Smooth muscle cell (in vitro differentiated cells): ENCODE measurements at regions not wholly inside any gene's neighbourhood (a gene's known extent, or its start where the extent isn't known, plus 50 kb on each side); places are given as distances from the start of the nearest gene placed in this dataset.

ENCODE experiments used
- DNase-seq: peaks from one replicate; lab custom pipeline; 2025; ENCODE audit not compliant: unreplicated experiment; lab: John Stamatoyannopoulos, UW
- H2AFZ ChIP-seq: fragments of 200-600 bp; sonication (generic); 2 replicates; pipeline ENCODE4 v1.6.0; 2016; ENCODE audit warnings: antibody characterized with exemption, low read depth, mild to moderate bottlenecking
- H3F3A ChIP-seq: fragments of 200-600 bp; sonication (generic); 2 replicates; pipeline ENCODE4 v1.6.0; 2017; ENCODE audit warnings: antibody characterized with exemption, low read depth
- H3K27ac ChIP-seq: fragments of 200-600 bp; sonication (generic); 2 replicates; pipeline ENCODE4 v1.5.1; 2016; ENCODE audit warnings: low read depth, mild to moderate bottlenecking
- H3K27me3 ChIP-seq: fragments of 200-600 bp; sonication (generic); 2 replicates; pipeline ENCODE4 v1.6.1; 2016; ENCODE audit warnings: low read depth, mild to moderate bottlenecking
- H3K36me3 ChIP-seq: fragments of 200-600 bp; sonication (generic); 2 replicates; pipeline ENCODE4 v1.5.1; 2016; ENCODE audit warnings: low read depth
- H3K4me1 ChIP-seq: fragments of 200-600 bp; sonication (generic); 2 replicates; pipeline ENCODE4 v1.5.1; 2016; ENCODE audit warnings: low read depth
- H3K4me2 ChIP-seq: fragments of 200-600 bp; sonication (generic); 2 replicates; pipeline ENCODE4 v1.6.0; 2016; ENCODE audit warnings: mild to moderate bottlenecking
- H3K4me3 ChIP-seq: fragments of 200-600 bp; sonication (generic); 2 replicates; pipeline ENCODE4 v1.5.1; 2016; ENCODE audit warnings: mild to moderate bottlenecking
- H3K79me2 ChIP-seq: fragments of 200-600 bp; sonication (generic); 2 replicates; pipeline ENCODE4 v1.6.0; 2016; ENCODE audit warnings: low read depth, mild to moderate bottlenecking
- H3K9ac ChIP-seq: fragments of 200-600 bp; sonication (generic); 2 replicates; pipeline ENCODE4 v1.6.0; 2016; ENCODE audit warnings: low read depth
- H3K9me3 ChIP-seq: fragments of 200-600 bp; sonication (generic); replicated peaks from 2 replicates; pipeline ENCODE4 v1.5.1; 2016; ENCODE audit warnings: low read depth
- H4K20me1 ChIP-seq: fragments of 200-600 bp; sonication (generic); 2 replicates; pipeline ENCODE4 v1.6.0; 2016; ENCODE audit warnings: low read depth
- CTCF ChIP-seq: fragments of 200-600 bp; sonication (generic); IDR thresholded peaks from 2 replicates; pipeline ENCODE4 v1.5.1; 2017; ENCODE audit warnings: borderline replicate concordance, mild to moderate bottlenecking, antibody characterized with exemption; ENCODE audit not compliant: insufficient read depth, poor library complexity, severe bottlenecking
- WGBS: methylation state at CpG from one replicate; pipeline ENCODE4 v1.1.7; 2016; ENCODE audit warnings: low lambda C conversion rate; 5-methylcytosine and 5-hydroxymethylcytosine counted together

GRCh38 chr2:66733364-66733999 lies 298.6 kb downstream of the MEIS1 start:
- no peaks in the 10 kb centered on the region for H3K9me3 ChIP-seq
- no peaks in the 10 kb centered on the region for H3F3A ChIP-seq
- no peaks in the 10 kb centered on the region for H4K20me1 ChIP-seq
- H3K4me3 ChIP-seq: no peak overlapping the region
- no peak overlapping the region for H3K9ac ChIP-seq
- no peak for DNase-seq
- H3K27me3 ChIP-seq: no peaks in the 10 kb centered on the region
- H3K4me1 ChIP-seq: no peaks in the 10 kb centered on the region
- no peak overlapping the region for H3K4me2 ChIP-seq
- TF ChIP-seq CTCF: no peak
- H3K36me3 ChIP-seq: no peaks in the 10 kb centered on the region
- H2AFZ ChIP-seq: peak overlapping the region; percentile 24
- no peak overlapping the region for H3K27ac ChIP-seq
- no peaks in the 10 kb centered on the region for H3K79me2 ChIP-seq
- 68% methylated on average over 8 of the region's 8 CpGs for WGBS

- TF ChIP-seq CTCF: no peak
- WGBS: 69% methylated on average over 3 of the region's 3 CpGs
- H3K79me2 ChIP-seq: no peaks in the 10 kb centered on the region
- no peaks in the 10 kb centered on the region for H4K20me1 ChIP-seq
- no peaks in the 10 kb centered on the region for H3K9me3 ChIP-seq
- no peak overlapping the region for H3K4me3 ChIP-seq
- H3K9ac ChIP-seq: no peak overlapping the region
- no peaks in the 10 kb centered on the region for H3K27me3 ChIP-seq
- H3K36me3 ChIP-seq: no peaks in the 10 kb centered on the region
- H3F3A ChIP-seq: no peaks in the 10 kb centered on the region
- no peak overlapping the region for H3K4me2 ChIP-seq
- no peak for DNase-seq
- H2AFZ ChIP-seq: no peak overlapping the region
- no peaks in the 10 kb centered on the region for H3K4me1 ChIP-seq
- H3K27ac ChIP-seq: no peak overlapping the region
These were observed 314.0 kb downstream of the MEIS1 start for GRCh38 chr2:66748939-66749338.

- Histone ChIP-seq H3K36me3 (no peaks in the 10 kb centered on the region), H3K79me2 (no peaks in the 10 kb centered on the region), H2AFZ (no peak overlapping the region), H3K9me3 (no peaks in the 10 kb centered on the region), H3F3A (no peaks in the 10 kb centered on the region), H3K27me3 (no peaks in the 10 kb centered on the region), H3K9ac (no peak overlapping the region), H3K27ac (no peak overlapping the region), H3K4me3 (no peak overlapping the region), H3K4me1 (no peaks in the 10 kb centered on the region), H4K20me1 (no peaks in the 10 kb centered on the region), H3K4me2 (no peak overlapping the region)
- WGBS: 94% methylated on average over 1 of the region's 1 CpG
- no peak for DNase-seq
- no peak for TF ChIP-seq CTCF
These were observed 314.6 kb downstream of the MEIS1 start for GRCh38 chr2:66749566-66749965.

- no peaks in the 10 kb centered on the region for H3K4me1 ChIP-seq
- WGBS: 47% methylated on average over 1 of the region's 1 CpG
- H3K79me2 ChIP-seq: no peaks in the 10 kb centered on the region
- no peaks in the 10 kb centered on the region for H3K36me3 ChIP-seq
- H4K20me1 ChIP-seq: no peaks in the 10 kb centered on the region
- no peak overlapping the region for H3K4me3 ChIP-seq
- H3K4me2 ChIP-seq: no peak overlapping the region
- H3K27ac ChIP-seq: no peak overlapping the region
- H3F3A ChIP-seq: no peaks in the 10 kb centered on the region
- H3K9me3 ChIP-seq: peaks cover 4% of the 10 kb centered on the region
- no peak for DNase-seq
- no peak for TF ChIP-seq CTCF
- H2AFZ ChIP-seq: no peak overlapping the region
- no peak overlapping the region for H3K9ac ChIP-seq
- no peaks in the 10 kb centered on the region for H3K27me3 ChIP-seq
These were observed 318.3 kb downstream of the MEIS1 start for GRCh38 chr2:66753257-66753656.
